M059J (cell line): ENCODE measurements at regions not wholly inside any gene's neighbourhood (a gene's known extent, or its start where the extent isn't known, plus 50 kb on each side); places are given as distances from the start of the nearest gene placed in this dataset.
"Not testable (repeated sequence)": the region's sequence is repeated elsewhere in the genome, so short reads cannot be mapped to it uniquely, and the experiment has no call there.

Source experiments
- DNase-seq: peaks from one replicate; pipeline ENCODE4 v3.0.0-alpha.2; 2012; ENCODE audit warnings: low read depth

DNA sequence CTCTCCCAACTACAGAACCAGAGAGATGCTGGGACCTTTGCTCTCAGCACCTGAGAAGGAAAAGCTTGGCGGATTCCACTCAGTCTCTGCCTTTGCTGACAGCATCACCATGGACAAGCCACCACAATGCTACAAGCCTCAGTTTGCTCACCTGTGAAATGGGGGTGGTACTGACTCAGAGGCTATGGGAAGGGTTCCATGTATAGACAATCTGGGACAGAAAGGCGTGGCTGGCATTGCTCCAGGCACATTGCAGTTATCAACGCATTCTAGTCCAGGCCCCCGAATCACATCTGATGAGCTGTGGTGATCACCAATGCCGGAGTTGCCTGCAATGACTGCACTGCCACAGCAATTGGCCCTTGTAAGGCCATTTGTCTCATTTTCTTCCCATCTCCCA is 72.6 kb downstream of the ISX start:
- no peak for DNase-seq

DNA sequence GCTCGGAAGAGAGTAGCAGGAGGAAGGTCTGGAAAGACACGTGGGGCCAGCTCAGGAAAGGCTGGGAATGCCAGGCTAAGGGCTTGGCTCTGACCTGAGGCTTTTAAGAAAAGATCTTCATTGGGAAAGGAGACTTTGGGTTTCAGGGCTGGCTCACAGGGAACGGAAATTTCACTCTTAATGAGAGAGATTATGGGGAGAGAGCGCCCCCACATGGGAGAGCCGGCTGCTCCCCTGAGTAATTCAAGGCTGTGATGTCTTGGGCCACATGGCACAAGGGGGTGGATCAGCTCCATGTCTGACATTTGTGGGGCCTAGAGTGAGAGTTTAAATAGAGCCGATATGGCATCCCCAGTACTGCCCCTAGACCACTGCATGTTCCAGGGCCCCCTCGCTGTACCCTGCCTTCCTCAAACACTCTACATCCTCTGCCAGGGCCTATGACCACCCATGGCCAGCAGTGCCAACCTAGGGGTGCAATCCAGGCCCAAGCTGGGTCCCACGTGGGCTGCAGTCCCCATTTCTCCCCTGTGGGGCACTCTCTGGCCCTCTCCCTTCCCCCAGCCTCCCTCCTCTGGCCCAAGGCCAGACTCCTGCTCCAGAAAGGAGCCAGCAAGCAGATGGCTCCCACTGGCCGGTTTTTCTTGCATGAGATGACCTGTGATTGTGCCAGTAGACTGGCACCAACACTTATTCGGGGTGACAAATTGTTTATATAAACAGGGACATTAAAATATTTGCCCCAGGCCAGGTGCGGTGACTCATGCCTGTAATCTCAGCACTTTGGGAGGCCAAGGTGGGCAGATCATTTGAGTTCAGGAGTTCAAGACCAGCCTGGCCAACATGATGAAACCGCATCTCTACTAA is 75.2 kb downstream of the ISX start:
- peak; percentile 87 for DNase-seq

DNA sequence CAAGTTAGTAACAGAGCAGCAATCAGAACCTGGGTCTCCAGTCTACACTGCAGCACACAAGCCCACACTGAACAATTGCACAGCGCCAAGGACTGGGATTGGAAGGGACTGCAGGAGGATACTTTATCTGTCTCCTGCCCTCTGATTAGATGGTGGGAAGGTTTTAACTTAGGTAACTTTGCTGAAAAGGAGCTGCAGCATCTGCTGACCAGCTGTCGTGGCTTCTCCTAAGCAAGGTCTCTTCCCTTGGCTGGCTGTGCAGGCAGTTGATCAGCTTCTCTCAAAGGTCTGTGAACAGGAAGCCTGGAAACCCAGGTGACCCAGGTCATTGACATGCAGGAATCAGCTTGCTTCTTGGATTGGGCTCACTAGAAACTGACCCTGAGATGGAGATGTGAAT is 82.4 kb downstream of the ISX start:
- no peak for DNase-seq

DNA sequence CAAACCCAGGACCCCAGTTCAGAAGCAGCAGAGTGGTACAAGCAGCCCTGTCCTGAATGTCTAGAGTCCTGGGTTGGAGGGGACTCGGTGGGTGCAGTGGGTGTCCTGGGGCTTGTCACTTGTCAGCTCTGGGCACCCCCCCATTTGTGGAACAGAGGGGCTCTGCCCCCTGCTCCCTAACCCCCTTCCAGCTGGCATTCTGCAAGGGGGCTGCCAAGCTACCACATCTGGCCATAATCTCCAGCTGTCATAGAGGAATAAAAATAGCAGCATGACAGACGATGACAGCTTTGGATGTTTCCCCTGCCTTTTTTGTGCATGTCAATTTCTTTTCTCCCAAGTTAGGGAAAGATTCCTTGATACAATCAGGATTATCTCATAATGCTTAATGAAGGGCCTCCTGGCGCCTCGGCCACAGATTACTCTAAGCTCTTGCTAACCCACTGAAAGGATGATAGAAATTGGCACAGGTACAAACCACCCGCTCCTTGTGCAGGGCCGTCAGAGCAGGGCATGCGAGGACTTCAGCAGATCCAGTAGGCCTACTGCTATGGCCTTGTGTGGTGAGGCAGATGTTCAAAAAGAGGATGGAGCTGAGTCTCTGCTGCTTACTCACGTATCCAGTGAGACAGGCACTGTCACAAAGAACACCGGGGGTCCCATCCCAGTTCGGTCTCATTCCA is 83.0 kb downstream of the ISX start:
- no peak for DNase-seq

DNA sequence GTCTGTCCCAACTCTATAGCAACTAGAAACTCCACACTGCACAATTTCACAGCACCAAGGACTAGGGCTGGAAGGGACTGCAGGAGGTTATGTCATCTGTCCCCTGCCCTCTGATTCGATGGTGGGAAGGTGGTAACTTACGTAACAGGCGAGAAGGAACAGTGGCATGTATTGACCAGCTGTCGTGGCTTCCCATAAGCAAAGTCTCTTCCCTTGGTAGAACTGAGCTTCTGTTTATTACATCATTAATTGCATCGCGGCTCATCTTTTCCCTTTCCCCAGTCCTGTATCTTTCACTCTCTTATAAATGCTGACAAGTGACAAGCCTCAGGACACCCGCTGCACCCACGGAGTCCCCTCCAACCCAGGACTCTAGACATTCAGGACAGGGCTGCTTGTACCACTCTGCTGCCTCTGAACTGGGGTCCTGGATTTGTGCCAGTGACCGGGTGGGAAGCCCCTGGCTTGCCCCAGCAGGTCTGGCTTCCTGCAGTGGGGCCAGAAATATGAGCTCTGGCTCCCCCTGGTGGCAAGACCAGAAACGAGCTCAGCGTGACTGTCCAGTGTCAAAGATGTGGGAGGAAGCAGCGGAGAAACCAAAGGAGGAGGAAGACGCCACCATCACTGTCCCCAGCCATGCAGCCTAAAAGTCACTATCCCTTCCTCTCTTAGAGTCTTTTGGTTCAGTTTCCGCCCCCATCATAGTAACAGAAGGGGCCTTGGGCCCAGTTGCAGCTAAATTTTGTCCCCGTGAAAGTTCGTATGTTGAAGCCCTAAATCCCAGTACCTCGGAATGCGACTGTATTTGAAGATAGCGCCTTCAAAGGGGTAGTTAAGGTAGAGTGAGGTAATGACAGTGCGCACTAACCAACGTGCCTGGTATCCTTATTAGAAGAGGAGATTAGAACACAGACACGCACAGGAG is 84.5 kb downstream of the ISX start:
- DNase-seq: peak; percentile 36

DNA sequence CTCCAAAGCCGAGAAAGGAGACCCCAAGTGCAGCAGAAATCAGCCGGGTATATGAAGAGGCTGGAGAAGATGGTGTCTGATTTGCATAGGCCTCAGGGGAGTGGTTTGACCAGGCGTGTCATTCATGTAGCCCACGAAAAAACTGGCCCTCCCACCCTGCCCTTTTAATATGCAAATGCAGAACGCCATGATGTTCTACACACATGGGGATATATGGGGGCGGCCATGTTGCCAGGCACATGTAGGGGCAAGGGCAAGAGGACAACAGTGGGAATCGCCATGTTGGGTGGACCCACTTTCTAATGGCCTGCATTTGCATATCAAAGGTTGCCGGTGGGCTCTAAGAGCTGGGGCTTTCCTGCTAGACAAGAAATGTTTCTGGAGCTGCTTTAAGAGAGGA is 86.4 kb downstream of the ISX start:
- DNase-seq: no peak

DNA sequence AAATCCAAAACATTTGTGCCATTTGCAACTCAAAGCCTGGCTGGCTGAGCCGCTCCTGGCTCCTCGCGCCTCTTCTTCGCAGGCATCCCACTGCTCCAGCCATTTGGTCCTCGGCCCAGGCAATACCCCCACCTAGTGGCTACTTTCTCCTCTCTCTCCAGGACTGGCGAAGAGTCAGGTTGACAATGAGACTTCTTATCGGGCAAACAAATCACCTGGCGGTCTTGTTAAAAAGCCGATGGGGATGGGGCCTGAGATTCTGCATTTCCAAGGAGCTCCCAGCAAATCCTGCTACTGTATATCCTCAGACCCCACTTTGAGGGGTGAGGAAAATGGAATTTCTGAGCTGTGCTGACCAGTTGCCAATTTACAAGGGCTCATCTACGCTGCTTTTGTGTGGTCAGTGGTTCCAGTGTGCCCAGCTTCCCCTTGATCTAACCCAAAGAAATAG is 89.0 kb downstream of the ISX start:
- peak; percentile 56 for DNase-seq

DNA sequence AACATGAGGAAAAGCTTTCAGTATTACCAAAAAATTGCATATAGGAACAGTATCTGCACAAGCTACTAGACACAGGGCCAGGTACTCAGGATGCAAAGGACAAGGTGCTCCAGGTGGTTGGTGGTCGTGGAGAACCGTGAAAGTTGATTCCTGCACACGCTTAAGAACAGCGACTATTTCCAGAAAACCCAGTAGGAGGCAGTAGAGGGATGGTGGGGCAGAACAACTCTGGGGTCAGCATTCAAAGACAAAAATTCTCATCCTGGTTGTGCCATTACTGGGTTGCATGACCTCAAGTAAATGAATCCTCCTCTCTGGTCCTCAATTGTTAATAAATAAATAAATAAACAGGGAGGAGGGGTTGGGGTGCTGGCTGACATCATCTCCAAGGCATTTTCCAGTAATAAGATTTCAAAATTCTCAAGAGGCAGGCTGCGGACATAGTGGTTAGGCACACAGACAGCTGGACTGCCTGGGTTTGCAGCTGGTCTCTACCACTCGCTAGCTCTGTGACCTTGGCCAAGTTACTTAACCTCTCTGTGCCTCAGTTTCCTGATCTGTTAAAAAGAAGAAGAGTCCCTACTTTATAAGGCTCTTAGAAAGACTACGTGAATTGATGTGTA is 89.6 kb downstream of the ISX start:
- no peak for DNase-seq

DNA sequence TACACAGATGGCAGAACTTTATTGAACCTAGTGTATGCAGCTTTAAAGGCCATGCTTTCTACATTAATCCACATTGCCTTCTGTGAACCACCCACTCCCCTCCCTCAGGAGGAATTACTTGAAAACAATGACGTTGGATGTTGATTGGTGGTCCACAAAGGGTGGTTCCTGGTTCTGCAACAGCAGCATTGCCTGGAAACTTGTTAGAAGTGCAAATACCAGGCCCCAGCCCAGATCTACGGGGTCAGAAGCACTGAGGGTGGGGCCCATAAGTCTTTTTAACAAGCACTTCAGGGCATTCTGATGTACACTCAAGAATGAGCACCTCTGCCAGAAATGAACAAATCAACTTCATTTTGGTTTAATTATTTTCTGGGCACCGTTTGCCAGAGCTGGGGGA is 91.0 kb downstream of the ISX start:
- DNase-seq: no peak

DNA sequence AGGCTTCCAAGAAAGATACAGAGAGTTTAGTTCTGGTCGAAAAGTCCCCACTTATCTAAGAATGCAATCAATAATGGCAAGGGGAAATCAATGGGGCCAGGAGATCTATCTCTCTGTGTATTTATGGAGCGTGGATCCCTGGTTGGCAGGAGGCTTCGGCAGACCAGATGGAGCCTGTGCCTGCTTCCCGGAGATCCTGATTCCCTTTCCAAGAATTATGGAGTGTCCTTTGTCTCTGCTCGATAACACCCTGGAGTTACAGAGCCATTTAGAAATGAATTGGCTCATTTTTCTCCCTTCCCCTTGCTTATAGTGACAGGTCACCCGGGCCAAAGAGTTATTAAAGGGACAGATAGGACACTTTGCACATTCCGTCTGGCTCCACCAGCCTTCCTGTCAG is 92.4 kb downstream of the ISX start:
- DNase-seq: no peak

DNA sequence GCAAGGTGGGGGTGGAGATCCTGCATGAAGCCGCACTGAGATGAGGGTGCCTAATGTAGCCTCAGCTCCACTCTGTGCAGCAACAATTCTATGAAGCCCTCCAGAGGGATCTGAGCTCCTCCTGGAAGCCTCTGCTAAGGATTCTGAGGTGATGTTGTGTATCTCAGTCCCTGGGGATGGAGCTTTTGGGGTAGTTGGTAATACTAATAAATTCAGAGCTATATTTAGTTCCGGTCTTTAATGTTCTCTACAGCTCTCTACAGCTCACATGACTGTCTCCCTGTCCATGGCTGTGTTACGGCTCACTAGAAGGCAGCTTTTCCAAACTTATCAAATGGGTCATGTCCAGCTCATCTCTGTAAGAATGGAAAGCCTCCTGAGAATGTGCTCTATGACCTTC is 93.4 kb downstream of the ISX start:
- no peak for DNase-seq

DNA sequence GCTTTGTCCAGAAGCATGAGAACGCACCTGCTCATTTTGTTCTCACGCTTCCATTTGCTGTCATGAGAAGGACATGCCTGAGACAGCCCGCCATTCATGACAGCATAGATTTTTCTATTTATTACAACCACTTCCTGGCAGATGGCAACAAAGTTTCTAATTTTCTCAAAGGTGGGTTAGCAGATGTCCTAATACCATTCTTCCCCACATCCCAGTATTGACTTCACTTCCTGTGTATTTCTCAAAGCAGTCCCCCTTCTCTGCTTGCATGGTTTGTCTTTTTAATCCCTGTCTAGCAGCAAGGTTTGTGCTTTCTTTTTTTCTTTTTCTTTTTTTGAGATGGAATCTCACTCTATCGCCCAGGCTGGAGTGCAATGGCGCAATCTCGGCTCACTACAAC is 94.3 kb downstream of the ISX start:
- no peak for DNase-seq

DNA sequence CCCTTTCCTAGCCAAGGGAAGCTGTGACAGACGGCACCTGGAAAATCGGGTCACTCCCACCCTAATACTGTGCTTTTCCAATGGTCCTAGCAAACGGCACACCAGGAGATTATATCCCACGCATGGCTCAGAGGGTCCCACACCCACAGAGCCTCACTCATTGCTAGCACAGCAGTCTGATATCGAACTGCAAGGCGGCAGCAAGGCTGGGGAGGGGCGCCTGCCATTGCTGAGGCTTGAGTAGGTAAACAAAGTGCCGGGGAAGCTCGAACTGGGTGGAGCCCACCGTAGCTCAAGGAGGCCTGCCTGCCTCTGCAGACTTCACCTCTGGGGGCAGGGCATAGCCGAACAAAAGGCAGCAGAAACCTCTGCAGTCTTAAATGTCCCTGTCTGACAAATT is 91.4 kb upstream of the HMGXB4 start:
- not testable (repeated sequence) for DNase-seq

DNA sequence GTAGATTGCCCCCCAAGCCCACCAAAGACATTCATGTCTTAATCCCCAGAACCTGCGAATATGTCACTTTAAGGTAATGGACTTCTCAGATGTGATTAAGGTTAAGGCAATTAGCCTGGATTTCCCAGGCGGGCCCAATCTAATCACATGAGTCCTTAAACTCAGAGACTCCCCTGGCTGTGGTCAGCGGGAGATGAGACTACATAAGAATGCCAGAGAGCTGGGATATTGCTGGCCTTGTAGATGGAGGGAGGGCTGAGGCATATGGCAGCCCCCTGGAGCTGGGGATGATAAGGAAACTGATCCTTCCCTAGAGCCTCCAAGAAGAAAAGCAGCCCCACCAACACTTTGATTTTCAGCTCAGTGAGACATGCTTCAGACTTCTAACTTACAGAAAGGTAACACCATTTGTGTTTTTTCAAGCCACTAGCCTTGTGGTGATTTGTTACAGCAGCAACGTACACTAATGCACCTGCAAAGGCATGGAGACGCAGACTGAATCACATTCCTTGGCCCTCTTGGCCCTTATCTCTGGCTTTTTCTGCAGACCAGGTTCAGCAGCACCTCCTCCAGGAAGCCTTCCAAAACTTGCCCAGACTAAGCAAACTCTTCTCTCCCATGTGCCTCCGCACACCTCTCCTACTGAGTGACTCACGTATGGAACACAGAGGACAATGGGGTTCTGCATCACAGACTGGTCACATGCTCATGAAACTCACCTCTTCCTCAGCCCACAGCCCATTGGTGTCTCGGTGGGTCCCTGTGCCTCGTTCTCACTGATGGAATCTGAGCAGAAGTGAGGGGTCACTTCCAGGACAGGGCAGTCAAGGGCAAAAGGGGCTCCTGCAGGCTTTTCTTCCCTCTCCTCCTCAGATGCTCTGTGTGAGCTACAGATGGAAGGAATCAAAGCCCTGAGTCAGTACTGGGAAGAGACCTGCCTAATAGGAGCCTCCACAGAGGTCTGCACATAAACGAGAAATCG is 86.3 kb upstream of the HMGXB4 start:
- DNase-seq: no peak

DNA sequence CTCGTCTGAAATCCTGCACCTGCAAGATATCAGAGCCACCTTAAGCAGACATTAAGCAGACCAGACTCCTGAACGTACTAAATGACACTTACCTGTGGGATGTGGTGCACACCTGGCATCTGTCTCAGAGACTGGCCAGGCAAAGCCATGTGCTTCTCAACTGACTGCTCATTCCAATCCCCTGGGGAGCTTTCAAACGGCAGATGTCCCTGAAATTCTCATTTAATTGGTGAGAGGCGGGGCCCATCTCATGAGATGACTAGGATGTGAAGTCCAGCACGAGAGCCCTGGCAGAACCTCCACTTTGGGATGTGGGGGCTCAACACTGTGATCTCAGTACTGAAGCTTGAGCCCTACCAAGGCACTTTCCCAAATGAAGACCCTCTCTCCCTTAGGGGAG is 84.9 kb upstream of the HMGXB4 start:
- no peak for DNase-seq

DNA sequence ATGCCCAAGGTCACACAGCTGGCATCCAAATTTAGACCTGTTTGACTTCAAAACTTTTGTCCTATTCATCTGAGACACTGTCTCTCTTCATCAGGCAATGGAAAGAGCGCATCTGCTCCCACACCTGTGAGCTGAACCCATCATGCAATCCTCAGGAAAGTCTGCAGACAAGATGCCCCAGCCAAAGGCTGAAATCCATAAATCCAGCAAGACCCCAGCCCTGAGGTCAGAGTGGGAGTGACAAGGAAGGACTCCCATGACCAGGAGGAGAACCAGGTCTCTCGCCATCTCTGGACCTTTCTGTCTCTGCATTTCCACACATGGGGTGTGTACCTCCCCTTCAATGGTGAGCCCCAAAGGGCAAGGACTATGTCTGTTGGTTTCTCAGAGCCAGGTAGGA is 83.6 kb upstream of the HMGXB4 start:
- DNase-seq: no peak

DNA sequence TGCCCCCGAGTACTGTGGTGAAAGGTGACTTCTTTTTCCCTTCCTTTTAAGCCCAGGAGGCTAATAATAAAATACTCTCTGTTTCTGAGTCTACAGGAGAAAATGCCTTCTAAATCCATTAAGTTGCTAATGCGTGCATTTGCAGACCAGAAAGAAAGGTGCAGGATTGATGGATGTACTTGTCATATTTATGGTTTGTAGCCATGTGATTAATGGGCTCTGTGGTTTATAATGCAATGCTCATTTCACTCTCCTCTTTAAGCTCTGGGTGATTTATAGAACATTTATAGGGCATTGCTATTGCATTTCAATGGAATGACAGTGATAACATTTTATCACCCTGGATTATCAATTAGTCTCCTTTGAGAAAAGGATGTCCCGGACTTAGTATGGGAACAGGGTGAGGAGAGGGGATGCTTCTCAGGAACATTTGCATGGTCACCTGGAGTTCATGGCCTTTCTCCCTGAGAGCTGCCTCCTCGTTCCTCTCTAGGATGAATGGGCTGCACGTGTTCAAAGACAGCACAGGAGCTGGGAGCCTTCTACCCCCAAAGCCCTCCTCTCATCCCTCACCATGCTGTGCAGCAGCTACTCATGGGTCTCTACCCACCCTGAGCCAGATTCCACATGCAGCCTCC is 82.8 kb upstream of the HMGXB4 start:
- DNase-seq: peak; percentile 18

DNA sequence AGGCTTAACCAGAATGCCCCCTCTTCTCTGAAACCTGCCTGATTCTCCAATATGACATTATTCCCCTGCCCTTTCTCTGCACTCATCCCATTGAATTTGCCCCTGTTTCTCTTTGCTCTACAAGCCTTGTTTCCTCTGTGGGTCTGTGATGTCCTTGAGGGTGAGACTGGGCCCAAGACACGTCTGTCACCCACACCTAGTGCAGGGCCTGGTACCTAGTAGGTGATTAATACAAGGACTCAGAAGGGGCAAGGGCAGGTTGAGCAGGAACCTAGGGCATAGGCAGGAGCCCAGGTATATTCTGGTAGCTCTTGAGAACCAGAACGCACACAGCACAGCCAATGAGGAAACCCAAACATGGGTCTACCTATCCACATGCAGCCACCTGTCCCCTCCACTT is 81.9 kb upstream of the HMGXB4 start:
- DNase-seq: no peak

DNA sequence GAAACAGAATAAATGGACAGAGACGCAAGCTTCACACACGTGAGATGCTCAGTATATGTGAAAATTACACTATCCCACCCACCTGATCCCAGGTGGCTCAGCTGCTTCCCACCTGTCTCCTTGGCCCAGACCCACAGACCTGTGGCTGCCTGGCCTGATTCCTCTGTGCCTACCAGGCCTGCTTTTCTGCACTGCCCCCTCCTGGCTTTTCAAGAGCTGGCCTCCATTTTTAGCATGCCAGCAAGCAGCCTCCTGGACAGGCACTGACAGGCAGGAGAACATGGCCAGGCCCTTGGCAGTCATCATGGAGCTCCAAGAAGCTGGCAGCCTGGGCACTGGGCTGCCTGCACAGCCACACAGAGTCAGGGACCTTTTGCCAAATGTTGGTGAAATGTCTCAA is 79.5 kb upstream of the HMGXB4 start:
- no peak for DNase-seq

DNA sequence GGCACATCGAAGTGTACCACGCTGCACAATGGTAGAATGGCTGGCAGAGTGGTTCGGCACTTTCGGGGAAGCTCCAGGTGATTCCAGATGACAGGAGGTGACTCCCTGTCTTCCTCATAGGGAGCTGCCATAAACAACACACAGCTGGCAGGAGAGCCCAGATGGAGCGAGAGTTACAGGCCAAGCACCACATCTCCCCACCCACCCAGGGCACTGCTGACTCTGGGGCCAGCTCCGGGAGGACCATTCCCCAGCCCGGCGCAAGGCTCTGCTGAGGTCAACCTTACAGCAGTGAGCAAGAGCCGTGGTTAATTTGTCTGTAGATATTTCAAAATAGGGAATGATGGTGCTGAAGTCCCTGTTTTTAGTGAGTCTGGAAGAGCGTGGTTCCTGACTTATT is 78.8 kb upstream of the HMGXB4 start:
- DNase-seq: no peak
